Hepatocyte (in vitro differentiated cells): ENCODE measurements at regions not wholly inside any gene's neighbourhood (a gene's known extent, or its start where the extent isn't known, plus 50 kb on each side); places are given as distances from the start of the nearest gene placed in this dataset.

Experiments
- DNase-seq: peaks from one replicate; pipeline ENCODE4 v3.0.0-alpha.2; 2016; ENCODE audit warnings: low spot score
- H2AFZ ChIP-seq: fragments of 200-600 bp; sonication (generic); 2 replicates; pipeline ENCODE4 v1.6.0; 2016; ENCODE audit warnings: antibody characterized with exemption, mild to moderate bottlenecking
- H3K27ac ChIP-seq: fragments of 200-600 bp; sonication (generic); 2 replicates; pipeline ENCODE4 v1.5.1; 2016; ENCODE audit warnings: mild to moderate bottlenecking
- H3K27me3 ChIP-seq: fragments of 200-600 bp; sonication (generic); 2 replicates; pipeline ENCODE4 v1.6.1; 2016
- H3K36me3 ChIP-seq: fragments of 200-600 bp; sonication (generic); replicated peaks from 2 replicates; pipeline ENCODE4 v1.5.1; 2016; ENCODE audit warnings: low read depth; ENCODE audit not compliant: insufficient read depth
- H3K4me1 ChIP-seq: fragments of 200-600 bp; sonication (generic); 2 replicates; pipeline ENCODE4 v1.5.1; 2016; ENCODE audit warnings: mild to moderate bottlenecking, moderate library complexity; ENCODE audit not compliant: insufficient read depth
- H3K4me2 ChIP-seq: fragments of 200-600 bp; sonication (generic); 2 replicates; pipeline ENCODE4 v1.6.0; 2016
- H3K4me3 ChIP-seq: fragments of 200-600 bp; sonication (generic); 2 replicates; pipeline ENCODE4 v1.5.1; 2016; ENCODE audit warnings: mild to moderate bottlenecking
- H3K79me2 ChIP-seq: fragments of 200-600 bp; sonication (generic); 2 replicates; pipeline ENCODE4 v1.6.0; 2017; ENCODE audit warnings: mild to moderate bottlenecking
- H3K9me2 ChIP-seq: fragments of 200-600 bp; sonication (generic); replicated peaks from 2 replicates; pipeline ENCODE4 v1.6.0; 2017; ENCODE audit warnings: mild to moderate bottlenecking; ENCODE audit not compliant: insufficient read depth
- H3K9me3 ChIP-seq: fragments of 200-600 bp; sonication (generic); 2 replicates; pipeline ENCODE4 v1.5.1; 2016; ENCODE audit warnings: low read depth, mild to moderate bottlenecking
- H4K20me1 ChIP-seq: fragments of 200-600 bp; sonication (generic); 2 replicates; pipeline ENCODE4 v1.6.0; 2016; ENCODE audit warnings: mild to moderate bottlenecking; ENCODE audit not compliant: insufficient read depth, poor library complexity, severe bottlenecking
- EZH2 ChIP-seq: fragments of 200-600 bp; sonication (generic); IDR thresholded peaks from 2 replicates; pipeline ENCODE4 v1.6.1; 2016; ENCODE audit warnings: antibody characterized with exemption, mild to moderate bottlenecking, borderline replicate concordance
- EZH2phosphoT487 ChIP-seq: fragments of 200-600 bp; sonication (generic); IDR thresholded peaks from one replicate; pipeline ENCODE4 v1.6.1; 2018; ENCODE audit warnings: antibody characterized with exemption, mild to moderate bottlenecking, low read depth, moderate library complexity; ENCODE audit not compliant: unreplicated experiment, severe bottlenecking
- WGBS: methylation state at CpG from one replicate; pipeline ENCODE4 v1.1.6; 2016; ENCODE audit warnings: low lambda C conversion rate; ENCODE audit errors: missing lambda C conversion rate; 5-methylcytosine and 5-hydroxymethylcytosine counted together
- TF ChIP-seq, protein P1 (sequence below): fragments of 200-600 bp; sonication (generic); IDR thresholded peaks from 2 replicates; pipeline ENCODE4 v1.5.1; 2016; ENCODE audit warnings: antibody characterized with exemption, mild to moderate bottlenecking; ENCODE audit not compliant: poor library complexity

DNA sequence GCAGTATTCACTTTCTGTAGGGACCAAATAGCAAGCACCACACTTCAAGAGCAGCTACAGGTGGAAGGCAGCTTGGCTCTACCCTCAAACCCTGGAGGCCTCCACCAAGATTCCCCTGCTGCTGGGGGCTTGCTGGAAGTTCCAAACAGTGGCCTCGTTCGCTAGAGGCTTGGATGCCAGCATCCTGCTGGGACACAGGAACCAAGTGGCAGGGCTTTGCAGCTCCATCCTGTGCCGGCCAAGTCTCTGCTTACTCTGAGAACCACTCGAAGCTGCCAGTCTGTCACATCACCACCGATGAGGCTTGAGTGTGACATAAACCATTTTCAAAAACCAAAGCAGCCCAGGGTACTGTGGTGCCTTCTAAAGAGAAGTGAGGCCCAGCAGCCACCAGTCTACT, 69.2 kb upstream of the UNC5B start:
- Histone ChIP-seq H3K36me3 (no peaks in the 10 kb centered on the region), H3K4me1 (no peaks in the 10 kb centered on the region), H2AFZ (no peak overlapping the region), H3K4me3 (no peak overlapping the region), H3K27ac (no peak overlapping the region), H3K27me3 (peaks cover 19% of the 10 kb centered on the region), H3K9me2 (no peaks in the 10 kb centered on the region), H3K79me2 (no peaks in the 10 kb centered on the region), H4K20me1 (no peaks in the 10 kb centered on the region), H3K9me3 (no peaks in the 10 kb centered on the region), H3K4me2 (no peak overlapping the region)
- 92% methylated on average over 5 of the region's 5 CpGs for WGBS
- TF ChIP-seq EZH2phosphoT487, result no peak
- TF ChIP-seq, protein P1, sequence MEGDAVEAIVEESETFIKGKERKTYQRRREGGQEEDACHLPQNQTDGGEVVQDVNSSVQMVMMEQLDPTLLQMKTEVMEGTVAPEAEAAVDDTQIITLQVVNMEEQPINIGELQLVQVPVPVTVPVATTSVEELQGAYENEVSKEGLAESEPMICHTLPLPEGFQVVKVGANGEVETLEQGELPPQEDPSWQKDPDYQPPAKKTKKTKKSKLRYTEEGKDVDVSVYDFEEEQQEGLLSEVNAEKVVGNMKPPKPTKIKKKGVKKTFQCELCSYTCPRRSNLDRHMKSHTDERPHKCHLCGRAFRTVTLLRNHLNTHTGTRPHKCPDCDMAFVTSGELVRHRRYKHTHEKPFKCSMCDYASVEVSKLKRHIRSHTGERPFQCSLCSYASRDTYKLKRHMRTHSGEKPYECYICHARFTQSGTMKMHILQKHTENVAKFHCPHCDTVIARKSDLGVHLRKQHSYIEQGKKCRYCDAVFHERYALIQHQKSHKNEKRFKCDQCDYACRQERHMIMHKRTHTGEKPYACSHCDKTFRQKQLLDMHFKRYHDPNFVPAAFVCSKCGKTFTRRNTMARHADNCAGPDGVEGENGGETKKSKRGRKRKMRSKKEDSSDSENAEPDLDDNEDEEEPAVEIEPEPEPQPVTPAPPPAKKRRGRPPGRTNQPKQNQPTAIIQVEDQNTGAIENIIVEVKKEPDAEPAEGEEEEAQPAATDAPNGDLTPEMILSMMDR, result no peak
- no peak for TF ChIP-seq EZH2
- no peak for DNase-seq

DNA sequence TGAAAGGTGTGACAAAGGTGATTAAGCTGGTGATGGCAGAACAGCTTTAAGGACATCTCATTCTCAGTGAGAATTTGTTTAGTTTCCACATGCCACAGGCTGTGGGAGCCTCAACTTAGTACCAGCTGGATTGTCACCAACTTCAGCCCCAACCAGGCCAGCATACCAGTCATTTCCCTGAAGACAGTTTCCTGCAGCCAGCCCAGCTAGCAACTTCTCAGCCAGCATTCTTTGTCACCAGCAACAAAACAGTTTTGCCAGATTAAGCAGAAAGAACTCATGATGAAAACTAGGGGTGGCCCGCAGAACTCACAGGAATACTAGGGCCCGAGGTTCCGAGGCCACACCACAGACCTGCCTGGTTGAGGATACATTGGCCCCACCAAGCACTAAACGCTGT, 68.8 kb upstream of the UNC5B start:
- Histone ChIP-seq H3K4me3 (no peak overlapping the region), H4K20me1 (no peaks in the 10 kb centered on the region), H3K4me1 (no peaks in the 10 kb centered on the region), H3K9me3 (no peaks in the 10 kb centered on the region), H3K9me2 (no peaks in the 10 kb centered on the region), H2AFZ (no peak overlapping the region), H3K27me3 (peaks cover 19% of the 10 kb centered on the region), H3K79me2 (no peaks in the 10 kb centered on the region), H3K4me2 (no peak overlapping the region), H3K27ac (no peak overlapping the region), H3K36me3 (no peaks in the 10 kb centered on the region)
- TF ChIP-seq, protein P1, result no peak
- TF ChIP-seq EZH2 (no peak), EZH2phosphoT487 (no peak)
- 92% methylated on average over 4 of the region's 4 CpGs for WGBS
- DNase-seq, result no peak

DNA sequence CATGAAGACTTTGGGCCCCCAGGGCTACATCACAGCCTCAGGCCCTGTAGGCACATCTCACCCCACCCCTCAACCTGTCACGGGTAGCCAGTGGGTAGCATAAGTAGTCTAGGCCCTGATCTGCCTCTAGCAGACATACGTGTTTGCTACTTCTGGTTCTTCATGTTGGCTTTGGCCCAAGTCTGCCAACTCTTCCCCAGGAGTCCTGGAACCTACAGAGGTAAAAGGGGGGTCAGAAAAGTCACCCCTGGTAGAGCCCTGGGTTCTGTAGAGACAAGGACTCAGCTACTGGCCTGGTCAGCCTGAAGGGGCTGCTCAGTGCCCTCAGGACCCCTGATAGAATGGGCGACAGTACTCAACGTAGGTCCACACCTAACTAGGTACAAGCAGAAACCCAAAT, 67.5 kb upstream of the UNC5B start:
- Histone ChIP-seq H3K27ac (no peak overlapping the region), H3K4me1 (no peaks in the 10 kb centered on the region), H3K4me2 (no peak overlapping the region), H3K4me3 (no peak overlapping the region), H3K9me2 (no peaks in the 10 kb centered on the region), H2AFZ (no peak overlapping the region), H3K9me3 (no peaks in the 10 kb centered on the region), H3K27me3 (peaks cover 15% of the 10 kb centered on the region), H3K79me2 (no peaks in the 10 kb centered on the region), H3K36me3 (no peaks in the 10 kb centered on the region), H4K20me1 (no peaks in the 10 kb centered on the region)
- 93% methylated on average over 4 of the region's 4 CpGs for WGBS
- no peak for DNase-seq
- TF ChIP-seq EZH2phosphoT487 (no peak), EZH2 (no peak)
- TF ChIP-seq, protein P1, result no peak

DNA sequence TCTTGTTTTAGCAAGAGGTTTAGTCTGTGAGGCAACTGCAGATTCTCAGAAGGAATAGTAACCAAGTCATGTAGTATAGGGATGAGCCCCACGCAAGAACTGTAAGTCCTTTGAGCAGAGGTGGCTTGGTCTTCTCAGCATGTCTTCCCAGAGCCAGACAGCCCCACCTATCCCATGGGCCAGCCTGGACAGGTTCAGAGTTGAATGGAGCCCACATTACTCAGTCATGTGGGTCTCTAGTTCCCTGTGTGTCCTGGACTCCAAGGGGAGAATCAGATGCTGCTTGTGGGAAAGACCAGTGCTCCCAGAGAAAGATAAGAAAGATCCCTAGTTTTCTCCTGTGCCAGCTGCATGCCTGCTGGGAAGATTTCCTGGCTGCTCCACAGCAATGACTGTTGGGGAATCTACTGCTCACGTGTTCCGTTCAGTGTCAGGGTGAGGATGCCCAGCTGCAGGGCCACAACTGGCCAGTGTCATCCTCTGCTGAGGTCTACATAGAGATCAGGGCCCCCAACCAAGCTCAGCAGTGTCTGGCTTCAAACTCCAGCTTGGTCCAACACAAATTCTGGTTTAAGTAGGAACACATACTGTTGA, 66.9 kb upstream of the UNC5B start:
- Histone ChIP-seq H3K36me3 (no peaks in the 10 kb centered on the region), H3K4me2 (no peak overlapping the region), H2AFZ (no peak overlapping the region), H3K4me1 (no peaks in the 10 kb centered on the region), H3K27ac (no peak overlapping the region), H3K79me2 (no peaks in the 10 kb centered on the region), H3K9me3 (no peaks in the 10 kb centered on the region), H3K9me2 (no peaks in the 10 kb centered on the region), H3K27me3 (peaks cover 14% of the 10 kb centered on the region), H3K4me3 (no peak overlapping the region), H4K20me1 (no peaks in the 10 kb centered on the region)
- no peak for DNase-seq
- TF ChIP-seq EZH2 (no peak), EZH2phosphoT487 (no peak)
- TF ChIP-seq, protein P1, result no peak
- WGBS, result 82% methylated on average over 3 of the region's 3 CpGs
